HG03064 (cell line): ENCODE measurements at regions not wholly inside any gene's neighbourhood (a gene's known extent, or its start where the extent isn't known, plus 50 kb on each side); places are given as distances from the start of the nearest gene placed in this dataset.
"Not testable (repeated sequence)": the region's sequence is repeated elsewhere in the genome, so short reads cannot be mapped to it uniquely, and the experiment has no call there.

Source experiments
- ATAC-seq: cut with Tn5 transposase; IDR thresholded peaks from one replicate; pipeline ENCODE4 v1.9.1; 2021; ENCODE audit warnings: low read depth; ENCODE audit not compliant: unreplicated experiment

DNA sequence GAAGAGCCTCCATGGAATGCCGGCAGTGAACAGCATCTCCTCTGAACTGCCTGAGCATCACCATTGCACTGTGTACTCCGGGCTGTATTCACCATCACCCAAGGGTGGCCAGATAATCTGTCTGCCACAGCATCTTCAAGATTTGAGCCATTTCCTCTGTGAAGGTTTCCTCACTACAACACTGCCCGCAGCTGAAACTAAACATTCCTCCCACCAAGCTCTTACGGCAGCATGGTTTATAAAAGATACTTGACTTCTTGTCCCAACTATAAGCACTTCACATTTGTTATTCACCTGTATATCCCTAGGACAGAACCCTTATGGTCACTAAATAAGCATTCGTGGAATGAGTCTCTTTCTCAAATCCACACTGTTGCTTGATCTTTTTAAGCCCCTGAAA is 125.9 kb downstream of the SST start:
- ATAC-seq: no peak

DNA sequence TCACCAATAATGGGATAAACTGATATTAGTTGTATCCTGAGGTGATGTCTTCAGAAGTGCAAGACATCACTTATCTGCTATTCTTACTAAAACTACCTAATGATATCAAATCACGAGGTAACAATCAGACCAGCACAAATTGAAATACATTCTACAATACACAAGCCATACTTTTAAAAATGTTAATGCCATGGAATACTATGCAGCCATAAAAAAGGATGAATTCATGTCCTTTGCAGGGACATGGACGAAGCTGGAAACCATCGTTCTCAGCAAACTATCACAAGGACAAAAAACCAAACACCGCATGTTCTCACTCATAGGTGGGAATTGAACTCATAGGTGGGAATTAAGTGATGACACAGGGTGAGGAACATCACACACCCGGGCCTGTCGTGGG is 129.3 kb downstream of the SST start:
- ATAC-seq: no peak

DNA sequence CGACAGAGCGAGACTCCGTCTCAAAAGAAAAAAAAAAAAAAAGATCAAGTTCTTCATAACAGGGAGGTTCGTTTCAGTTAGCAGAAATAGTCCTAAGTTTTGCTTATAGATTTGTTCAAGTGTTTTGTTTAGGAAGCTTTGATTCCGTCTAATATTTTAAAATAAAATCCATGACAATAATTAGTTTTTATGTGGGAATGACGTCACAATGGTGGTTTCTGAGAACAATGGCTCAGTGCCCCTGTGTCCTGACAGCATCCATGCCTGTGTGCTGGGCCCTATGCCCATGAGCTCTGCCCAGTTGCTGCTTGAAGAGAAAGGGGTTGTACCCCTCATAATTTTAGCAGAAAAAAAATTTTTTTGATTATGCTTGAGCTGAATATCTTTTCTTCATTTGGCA is 134.0 kb downstream of the SST start:
- no peak for ATAC-seq

DNA sequence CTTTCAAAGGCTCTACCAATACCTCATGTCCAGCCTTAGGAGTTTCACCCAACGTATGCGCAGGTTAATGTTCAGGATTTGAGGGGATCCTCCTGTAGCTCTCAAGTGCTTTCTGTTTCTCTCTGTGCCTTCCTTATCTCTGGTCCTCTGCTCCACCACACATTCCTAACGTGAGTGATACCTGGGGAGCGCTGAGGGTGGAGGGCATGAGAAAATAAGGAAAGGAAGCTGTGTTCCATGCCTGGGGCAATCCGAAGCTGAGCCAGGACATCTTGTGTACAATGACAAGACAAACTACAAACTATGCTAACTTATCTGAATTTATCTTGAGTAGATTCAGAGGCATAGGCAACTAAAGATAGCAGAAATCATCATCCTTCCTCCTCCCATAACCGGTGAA is 136.4 kb downstream of the SST start:
- ATAC-seq: no peak

DNA sequence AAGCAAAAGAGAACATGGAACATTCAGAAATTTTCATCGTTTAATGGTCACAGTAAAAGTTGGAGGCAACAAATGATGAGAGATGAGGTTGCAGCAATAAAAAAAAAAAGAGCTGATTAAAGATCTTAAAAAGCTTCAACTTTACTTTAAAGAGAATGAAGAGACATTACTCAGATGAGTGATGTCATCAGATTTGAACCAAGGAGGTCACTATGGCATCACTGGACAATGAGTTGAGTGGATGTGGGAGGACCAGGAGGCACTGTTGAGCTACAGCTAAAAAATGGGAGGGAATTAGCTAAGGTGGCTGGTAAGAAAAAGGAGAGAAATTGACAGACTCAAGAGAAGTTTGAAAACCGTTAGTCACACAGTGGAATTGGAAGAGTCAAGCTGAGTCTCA is 138.4 kb downstream of the SST start:
- no peak for ATAC-seq

DNA sequence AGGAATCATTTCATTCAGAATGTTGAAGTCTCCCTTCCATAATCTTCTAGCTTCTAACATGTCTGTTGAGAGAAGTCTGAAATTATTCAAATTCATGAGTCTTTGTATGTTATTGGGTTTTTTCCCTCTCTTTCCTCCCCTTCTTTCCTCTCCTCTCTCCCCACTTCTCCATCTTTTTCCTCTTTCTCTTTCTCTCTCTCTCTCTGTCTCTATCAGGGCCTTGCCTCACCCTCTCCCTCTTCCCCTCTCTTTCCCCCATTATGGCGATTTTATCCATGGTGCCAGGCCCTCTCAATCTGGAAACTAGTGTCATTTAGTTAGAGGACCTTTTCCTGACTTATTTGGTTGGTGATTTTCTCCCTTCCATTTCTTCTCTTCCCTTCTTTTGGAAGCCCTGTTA is 147.3 kb downstream of the SST start:
- ATAC-seq: no peak

DNA sequence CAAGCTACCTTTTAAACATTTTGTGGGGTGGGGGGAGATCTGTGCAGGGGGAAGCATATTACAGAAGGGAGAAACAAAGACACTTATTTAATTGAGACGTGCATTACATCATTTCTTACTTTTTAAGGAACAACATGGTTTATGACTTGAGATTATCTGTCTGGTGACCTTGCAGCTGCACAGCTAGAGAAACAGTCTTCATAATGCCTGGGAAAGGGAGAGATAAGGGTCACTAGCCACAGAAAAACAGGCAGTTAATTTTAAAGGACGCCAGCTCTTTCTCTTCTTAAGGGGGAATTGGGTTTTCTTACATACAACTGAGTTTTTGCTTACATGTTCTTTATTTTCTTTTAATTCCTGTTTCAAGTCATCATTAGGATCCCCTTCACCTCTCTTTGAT is 147.9 kb downstream of the SST start:
- no peak for ATAC-seq

DNA sequence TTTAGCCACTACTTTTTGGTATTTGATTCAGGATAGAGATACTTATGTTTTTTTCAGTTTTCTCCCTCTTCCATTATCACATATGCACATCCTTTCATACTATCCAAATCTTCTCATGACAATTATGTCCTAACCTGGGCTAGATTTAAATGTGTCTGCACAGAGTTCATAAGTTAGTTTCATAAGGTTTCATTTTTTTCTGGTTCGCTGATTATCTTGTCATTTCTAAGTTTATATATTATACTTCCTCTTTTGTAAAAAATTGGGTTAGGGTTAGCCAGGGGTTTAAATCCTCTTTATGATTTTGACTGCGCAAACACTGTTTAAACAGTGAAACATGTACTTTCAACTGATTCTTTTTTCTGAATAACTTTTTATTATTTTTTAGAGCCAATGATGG is 148.6 kb downstream of the SST start:
- no peak for ATAC-seq

DNA sequence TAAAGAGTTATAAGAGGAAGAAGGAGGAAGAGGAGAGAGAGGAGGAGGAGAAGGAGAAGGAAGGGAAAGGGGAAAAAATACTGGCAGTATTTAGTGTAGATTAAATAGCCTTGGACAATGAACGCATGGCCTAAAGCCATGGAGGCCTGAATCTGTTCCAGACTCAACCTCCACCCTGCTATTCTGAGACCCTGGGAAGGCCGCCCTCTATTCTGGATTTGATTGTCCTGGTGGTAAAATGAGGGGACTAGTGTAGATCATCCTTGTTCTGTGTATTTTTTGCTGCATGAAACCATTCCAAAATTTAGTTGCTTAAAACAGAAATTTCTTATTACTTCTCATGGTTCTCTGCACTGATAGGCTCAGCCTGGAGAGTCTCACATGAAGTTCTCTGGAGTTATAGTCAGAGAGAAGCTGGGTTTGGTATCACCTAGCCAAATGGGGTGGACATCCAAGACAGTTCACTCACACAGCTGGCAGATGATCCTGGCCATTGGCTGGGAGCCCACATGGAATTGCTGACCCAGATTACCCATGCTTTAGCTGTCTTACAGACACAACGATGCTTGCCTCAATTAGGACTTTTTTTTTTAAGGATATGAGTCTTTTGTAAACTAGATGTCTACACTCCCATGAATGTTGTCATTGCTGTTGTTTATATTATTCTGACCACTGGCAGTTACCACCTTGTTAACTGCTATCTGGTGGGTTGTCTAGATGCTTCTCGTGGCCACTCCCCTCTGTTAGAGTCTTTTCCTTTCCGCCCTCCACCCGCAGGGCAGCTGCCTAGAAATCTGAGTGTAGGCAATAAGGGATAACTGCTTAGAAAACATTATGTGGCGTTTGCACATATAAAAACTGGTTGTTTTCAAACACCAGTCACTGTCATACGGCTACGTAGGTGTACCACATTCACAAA is 149.9 kb downstream of the SST start:
- no peak for ATAC-seq

DNA sequence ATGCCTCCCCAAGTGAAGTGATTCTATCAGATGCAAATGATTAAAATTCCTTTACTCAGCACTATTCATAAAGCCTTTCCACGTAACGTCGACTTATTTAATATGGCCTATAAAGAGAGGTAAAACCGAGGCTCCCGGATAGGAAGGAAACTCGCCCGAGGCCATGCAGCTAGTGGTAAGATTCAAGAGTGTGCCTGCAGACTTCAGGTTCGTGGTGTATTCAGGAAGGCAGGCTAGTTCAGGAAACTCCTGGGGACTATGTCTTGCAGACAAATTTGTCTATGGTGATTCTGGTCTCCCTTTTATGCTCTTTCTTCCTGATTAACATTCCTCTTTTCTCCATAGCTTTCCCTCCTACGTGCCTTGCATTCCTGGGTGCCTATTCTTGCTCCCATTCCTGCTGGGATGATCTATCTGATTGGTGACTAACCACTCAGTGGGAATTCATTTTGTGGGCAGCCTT is 150.7 kb downstream of the SST start:
- ATAC-seq: no peak

DNA sequence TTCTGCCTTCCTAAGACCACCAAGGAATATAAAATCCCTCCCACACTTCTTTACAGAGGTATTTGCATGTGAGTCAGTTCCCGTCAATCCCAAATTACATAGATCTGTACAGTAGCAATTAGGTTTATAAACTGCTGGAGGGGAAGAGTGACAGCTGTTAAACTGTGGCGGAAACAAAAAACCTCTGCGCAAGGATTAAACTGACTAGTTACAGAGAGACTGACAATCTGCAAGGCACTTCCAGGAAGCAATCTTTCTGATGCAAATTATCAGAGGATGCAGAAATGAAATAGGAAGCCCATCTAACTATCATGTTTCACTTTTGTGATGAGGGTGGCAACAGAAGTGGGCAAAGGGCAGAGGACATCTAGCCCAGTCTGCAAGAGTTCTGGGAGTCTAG is 150.4 kb downstream of the RTP4 start:
- ATAC-seq: no peak

DNA sequence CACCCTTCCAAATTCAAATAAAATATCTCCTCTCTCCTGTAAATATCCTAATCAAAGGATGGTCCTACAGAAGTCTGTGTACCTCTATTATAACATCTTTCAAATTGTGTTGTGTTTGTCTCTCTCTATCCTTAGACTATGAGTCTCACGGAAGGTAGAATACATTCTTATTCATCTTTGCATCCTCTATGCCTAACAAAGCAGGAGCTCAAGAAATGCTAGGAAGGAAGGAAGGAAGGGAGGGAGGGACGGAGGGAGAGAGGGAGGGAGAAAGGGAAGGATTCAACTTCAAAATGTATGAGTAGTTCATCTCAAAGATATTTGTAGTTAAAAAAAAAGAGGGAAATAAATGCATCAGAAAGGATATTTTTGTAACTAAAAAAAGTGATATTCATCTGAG is 150.0 kb downstream of the RTP4 start:
- ATAC-seq: no peak

DNA sequence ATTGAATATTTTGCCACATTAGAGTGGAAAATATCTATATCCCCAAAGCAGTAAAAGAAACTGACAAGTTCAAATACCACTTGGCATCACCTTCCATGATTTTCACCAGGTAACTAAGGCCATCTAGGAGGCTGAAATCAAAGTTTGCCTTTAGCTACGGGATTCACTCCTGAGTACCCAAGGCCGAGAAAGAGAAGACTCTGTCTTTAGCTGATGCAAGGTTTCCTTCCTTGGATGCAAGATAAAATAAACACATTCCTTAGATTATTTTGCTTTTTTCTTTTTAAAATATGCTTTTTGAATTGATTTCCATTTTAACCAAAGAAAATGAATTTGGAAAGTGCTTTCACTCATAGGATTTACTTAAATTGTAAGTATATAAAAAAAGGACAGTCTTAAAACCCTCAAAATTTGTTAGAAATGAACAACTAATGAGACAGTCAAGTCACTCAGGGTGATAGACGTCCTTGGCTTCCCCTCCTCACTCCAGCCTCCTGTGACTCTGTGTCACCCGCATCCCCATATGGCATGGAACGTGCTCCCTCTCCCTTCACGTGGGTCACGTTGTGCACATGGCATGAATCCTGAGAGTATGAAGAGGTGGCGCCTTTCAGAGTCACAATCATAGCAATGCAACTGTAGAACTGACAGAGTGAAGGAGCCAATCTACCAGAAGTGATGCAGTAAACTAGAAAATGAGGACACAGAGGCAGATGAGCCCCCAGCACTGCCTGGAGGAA is 148.4 kb downstream of the RTP4 start:
- no peak for ATAC-seq

DNA sequence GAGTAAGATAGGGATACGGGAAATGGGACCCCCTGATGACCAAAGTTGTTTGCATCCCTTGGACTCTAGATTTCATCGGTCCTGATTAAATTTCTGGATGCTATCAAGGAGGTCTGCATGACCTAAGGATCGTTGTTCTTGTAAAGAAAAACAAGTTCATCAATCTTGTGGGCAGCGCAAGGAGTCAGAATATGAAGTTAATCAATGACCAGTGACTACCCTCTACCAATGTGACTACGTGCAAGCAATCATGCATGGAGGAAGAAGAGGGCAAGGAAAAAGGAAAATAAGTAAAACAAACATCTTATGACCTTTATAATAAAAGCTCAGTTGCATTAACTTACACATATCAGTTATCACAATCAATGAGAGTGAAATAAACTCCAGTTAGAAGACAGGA is 139.7 kb downstream of the RTP4 start:
- ATAC-seq: no peak

DNA sequence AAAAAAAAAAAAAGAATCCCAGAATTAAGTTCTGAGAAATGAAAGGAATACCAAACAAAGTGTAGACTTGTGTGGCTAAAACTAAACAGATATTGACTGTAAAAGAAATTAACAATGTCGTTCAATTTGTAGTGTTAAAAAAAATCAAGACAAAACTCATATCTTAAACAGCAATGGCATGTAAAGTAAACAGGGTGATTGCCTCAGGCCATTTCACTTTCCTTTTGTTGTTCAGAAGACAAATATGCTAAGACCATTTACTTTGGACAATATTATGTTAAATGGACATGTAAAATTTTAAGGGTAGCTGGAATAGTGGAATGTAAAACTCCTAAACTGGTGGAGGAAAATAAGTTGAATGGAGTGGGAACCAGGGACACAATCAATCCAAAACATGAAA is 139.1 kb downstream of the RTP4 start:
- no peak for ATAC-seq

DNA sequence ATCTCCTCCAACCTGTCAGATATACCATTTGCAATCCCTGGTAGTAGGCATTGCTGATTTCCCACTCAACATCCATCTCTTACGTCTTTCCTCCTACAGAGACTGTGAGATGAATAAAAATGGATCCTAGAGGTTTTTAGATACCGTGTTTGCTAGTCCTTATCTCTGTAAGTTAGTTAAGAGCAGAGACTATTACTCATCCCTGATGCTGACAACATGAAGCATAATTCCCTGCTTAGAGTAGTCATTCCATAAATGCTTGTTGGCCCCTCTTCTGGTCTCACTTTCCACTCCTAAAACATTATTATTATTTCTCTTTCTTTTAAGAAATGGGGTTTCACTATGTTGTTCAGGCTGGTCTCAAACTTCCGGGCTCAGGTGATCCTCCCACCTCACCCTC is 136.2 kb downstream of the RTP4 start:
- no peak for ATAC-seq

DNA sequence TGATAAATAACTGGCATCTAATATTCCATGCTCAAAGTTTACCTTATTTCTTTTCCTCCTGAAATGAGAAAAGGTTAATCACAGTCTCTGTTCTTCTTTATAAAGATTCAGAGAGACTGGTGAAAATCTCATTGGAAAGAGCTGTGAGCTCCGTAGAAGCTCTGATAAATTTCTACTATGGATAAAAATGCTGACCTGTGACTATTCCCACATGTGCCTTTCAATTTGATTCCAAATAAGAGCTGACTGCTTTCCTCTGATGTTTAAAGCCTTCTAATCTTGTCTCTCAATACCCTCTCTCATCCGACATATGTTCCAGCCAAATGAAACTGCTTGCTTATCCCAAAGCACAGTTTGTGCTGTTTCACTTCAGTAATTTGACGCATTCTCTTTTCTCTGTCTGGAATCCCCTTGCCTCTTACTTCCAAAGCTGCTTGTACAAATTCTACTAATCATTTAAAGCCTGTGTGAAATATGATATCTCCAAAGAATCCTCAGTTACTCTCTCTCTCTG is 130.1 kb downstream of the RTP4 start:
- ATAC-seq: no peak

DNA sequence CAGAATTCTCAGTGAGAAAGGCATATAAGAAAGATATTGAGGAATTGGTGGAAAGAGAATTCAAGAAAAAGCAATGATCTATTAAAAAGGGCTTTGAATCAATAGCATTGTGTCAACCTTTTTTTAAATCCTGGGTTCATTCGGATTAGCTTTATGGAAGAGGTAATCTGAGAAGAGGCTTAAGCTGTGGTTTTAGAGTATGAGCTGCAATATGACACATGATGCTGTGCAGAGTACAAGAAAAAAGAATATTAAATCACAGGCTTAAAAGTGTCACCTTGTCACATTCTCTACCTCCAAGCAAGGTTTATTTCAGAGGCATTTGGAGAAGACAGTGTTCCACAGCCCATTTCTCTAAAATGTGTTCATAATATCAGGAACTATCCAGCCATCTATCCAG is 128.9 kb downstream of the RTP4 start:
- no peak for ATAC-seq

DNA sequence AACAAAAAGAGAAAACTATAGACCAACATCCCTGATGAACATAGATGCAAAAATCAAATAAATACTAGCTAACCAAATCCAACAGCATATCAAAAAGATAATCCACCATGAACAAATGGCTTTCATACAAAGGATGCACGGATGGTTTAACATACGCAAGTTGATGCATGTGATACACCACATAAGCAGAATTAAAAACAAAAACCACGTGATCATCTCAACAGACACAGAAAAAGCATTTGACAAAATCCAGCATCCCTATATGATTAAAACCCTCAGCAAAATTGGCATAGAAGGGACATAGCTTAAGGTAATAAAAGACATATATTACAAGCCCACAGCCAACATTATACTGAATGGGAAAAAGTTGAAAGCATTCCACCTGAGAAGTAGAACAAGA is 125.9 kb downstream of the RTP4 start:
- not testable (repeated sequence) for ATAC-seq

DNA sequence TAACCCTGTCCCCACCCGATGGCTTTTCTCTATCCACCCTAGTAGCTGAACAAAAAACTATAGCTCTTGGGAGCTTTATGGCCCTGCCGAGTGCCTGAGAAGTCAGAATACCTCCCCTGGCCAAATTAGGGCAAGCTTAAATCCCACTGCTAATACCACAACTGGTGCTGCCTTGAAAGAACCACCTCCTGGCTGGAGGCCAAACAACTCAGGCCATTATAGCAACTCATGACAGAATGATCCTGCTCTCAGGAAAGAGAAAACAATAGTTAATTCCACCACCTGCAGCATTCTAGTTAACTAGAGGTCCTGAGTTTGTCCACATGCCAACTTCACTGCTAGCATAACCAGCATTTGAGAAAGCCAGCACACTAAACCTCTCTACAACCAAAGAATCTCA is 123.2 kb downstream of the RTP4 start:
- no peak for ATAC-seq

DNA sequence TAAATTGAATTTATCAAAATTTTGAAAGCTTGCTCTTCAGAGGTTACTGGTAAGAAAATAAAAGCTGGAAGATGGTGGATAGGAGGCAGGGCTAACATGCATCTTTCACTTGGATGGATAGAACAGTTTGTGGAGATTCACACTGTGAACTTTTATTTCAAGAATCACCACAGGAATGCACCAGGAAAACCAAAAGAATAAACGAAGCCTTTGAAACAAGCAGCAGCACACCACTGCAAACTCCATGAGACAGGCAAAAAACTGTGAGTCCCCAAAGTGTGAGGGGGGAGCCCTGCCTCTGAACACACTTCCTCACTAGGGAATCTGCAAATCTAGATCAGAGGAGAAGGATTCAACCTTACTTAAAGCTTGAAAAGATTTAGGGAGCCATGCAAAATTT is 122.2 kb downstream of the RTP4 start:
- no peak for ATAC-seq
